ENCODE measurements at regions not wholly inside any gene's neighbourhood (a gene's known extent, or its start where the extent isn't known, plus 50 kb on each side); places are given as distances from the start of the nearest gene placed in this dataset.
"Not testable (repeated sequence)": the region's sequence is repeated elsewhere in the genome, so short reads cannot be mapped to it uniquely, and the experiment has no call there.

- FAIRE-seq (no peak), DNase-seq (ENCODE audit: insufficient read length, low spot score) (no peak)
Observed at GRCh38 chr4:158958489-158959270, 144.2 kb upstream of the RAPGEF2 start.

GRCh38 chr4:158962393-158962792 lies 140.5 kb upstream of the RAPGEF2 start:
- no peak for DNase-seq (ENCODE audit: insufficient read length, low spot score)
- no peak for FAIRE-seq

GRCh38 chr4:158963282-158963681 lies 139.6 kb upstream of the RAPGEF2 start:
- FAIRE-seq; DNase-seq (ENCODE audit: insufficient read length, low spot score): not testable (repeated sequence)

- no peak for DNase-seq (ENCODE audit: insufficient read length, low spot score)
- FAIRE-seq = no peak
Observed at GRCh38 chr4:158964114-158964727, 138.7 kb upstream of the RAPGEF2 start.

GRCh38 chr4:158964728-158965124 lies 138.2 kb upstream of the RAPGEF2 start:
- FAIRE-seq = no peak
- DNase-seq (ENCODE audit: insufficient read length, low spot score) = no peak

GRCh38 chr4:158965226-158965625 lies 137.7 kb upstream of the RAPGEF2 start:
- FAIRE-seq (no peak), DNase-seq (ENCODE audit: insufficient read length, low spot score) (no peak)

- FAIRE-seq (no peak), DNase-seq (ENCODE audit: insufficient read length, low spot score) (no peak)
Observed at GRCh38 chr4:158966091-158966490, 136.8 kb upstream of the RAPGEF2 start.

GRCh38 chr4:158968961-158969360 lies 133.9 kb upstream of the RAPGEF2 start:
- FAIRE-seq = no peak

GRCh38 chr4:158970812-158971211 lies 132.1 kb upstream of the RAPGEF2 start:
- FAIRE-seq (peak; percentile 13), DNase-seq (ENCODE audit: insufficient read length, low spot score) (no peak)

More at GRCh38 chr4:158968961-158969360, 133.9 kb upstream of the RAPGEF2 start:
- DNase-seq (ENCODE audit: insufficient read length, low spot score) = no peak

- DNase-seq (ENCODE audit: insufficient read length, low spot score); FAIRE-seq: not testable (repeated sequence)
Observed at GRCh38 chr4:158974438-158974837, 128.4 kb upstream of the RAPGEF2 start.

- FAIRE-seq; DNase-seq (ENCODE audit: insufficient read length, low spot score): not testable (repeated sequence)
Observed at GRCh38 chr4:158980711-158981110, 122.2 kb upstream of the RAPGEF2 start.

- no peak for DNase-seq (ENCODE audit: insufficient read length, low spot score)
- no peak for FAIRE-seq
Observed at GRCh38 chr4:158991534-158992155, 111.2 kb upstream of the RAPGEF2 start.

GRCh38 chr4:158993891-158994290 lies 109.0 kb upstream of the RAPGEF2 start:
- DNase-seq (ENCODE audit: insufficient read length, low spot score) (no peak), FAIRE-seq (no peak)

GRCh38 chr4:158995040-158995439 lies 107.8 kb upstream of the RAPGEF2 start:
- DNase-seq (ENCODE audit: insufficient read length, low spot score) (no peak), FAIRE-seq (no peak)

GRCh38 chr4:158995965-158996364 lies 106.9 kb upstream of the RAPGEF2 start:
- no peak for DNase-seq (ENCODE audit: insufficient read length, low spot score)
- no peak for FAIRE-seq

GRCh38 chr4:158996669-158997074 lies 106.2 kb upstream of the RAPGEF2 start:
- DNase-seq (ENCODE audit: insufficient read length, low spot score) (peak; percentile 75), FAIRE-seq (no peak)

GRCh38 chr4:158997660-158998349 lies 105.1 kb upstream of the RAPGEF2 start:
- DNase-seq (ENCODE audit: insufficient read length, low spot score) (no peak), FAIRE-seq (no peak)

- FAIRE-seq (no peak), DNase-seq (ENCODE audit: insufficient read length, low spot score) (no peak)
Observed at GRCh38 chr4:158998624-158999023, 104.3 kb upstream of the RAPGEF2 start.

- DNase-seq (ENCODE audit: insufficient read length, low spot score) (no peak), FAIRE-seq (no peak)
Observed at GRCh38 chr4:158999166-158999682, 103.7 kb upstream of the RAPGEF2 start.

- DNase-seq (ENCODE audit: insufficient read length, low spot score) (no peak), FAIRE-seq (no peak)
Observed at GRCh38 chr4:158999849-159000248, 103.0 kb upstream of the RAPGEF2 start.

GRCh38 chr4:159002950-159003349 lies 99.9 kb upstream of the RAPGEF2 start:
- no peak for DNase-seq (ENCODE audit: insufficient read length, low spot score)
- no peak for FAIRE-seq

All from HTR-8/SVneo (cell line).